GM12891 (cell line): ENCODE measurements at regions not wholly inside any gene's neighbourhood (a gene's known extent, or its start where the extent isn't known, plus 50 kb on each side); places are given as distances from the start of the nearest gene placed in this dataset.

ENCODE experiments used
- DNase-seq: peaks from one replicate; pipeline ENCODE4 v3.0.0; 2011; ENCODE audit warnings: low spot score; ENCODE audit not compliant: insufficient read length
- FAIRE-seq: peaks from 2 replicates; lab custom pipeline; 2011; peaks lifted over from hg19 to GRCh38; lab: Jason Lieb, UNC
- PAX5 ChIP-seq: IDR thresholded peaks from 2 replicates; pipeline ENCODE4 v1.6.1; 2011; ENCODE audit warnings: low read length, moderate library complexity, mild to moderate bottlenecking; ENCODE audit not compliant: insufficient read depth, severe bottlenecking
- POLR2A ChIP-seq: IDR thresholded peaks from 2 replicates; pipeline ENCODE4 v1.6.1; 2011; ENCODE audit warnings: low read depth, low read length, control low read depth
- POLR2AphosphoS5 ChIP-seq: IDR thresholded peaks from 2 replicates; pipeline ENCODE4 v1.6.1; 2011; ENCODE audit warnings: low read depth, low read length, control low read depth
- POU2F2 ChIP-seq: IDR thresholded peaks from 2 replicates; pipeline ENCODE4 v1.6.1; 2011; ENCODE audit warnings: low read depth, mild to moderate bottlenecking, control low read depth, low read length, moderate library complexity
- SPI1 ChIP-seq: IDR thresholded peaks from 2 replicates; pipeline ENCODE4 v1.6.1; 2011; ENCODE audit warnings: low read depth, low read length, control low read depth
- TAF1 ChIP-seq: IDR thresholded peaks from 2 replicates; pipeline ENCODE4 v1.6.1; 2011; ENCODE audit warnings: low read depth, low read length, control low read depth

GRCh38 chr9:106110483-106110882 is 416.1 kb downstream of the TMEM38B start:
- no peak for DNase-seq
- TF ChIP-seq POLR2A (no peak), POU2F2 (no peak), SPI1 (no peak), TAF1 (no peak), PAX5 (no peak), POLR2AphosphoS5 (no peak)
- no peak for FAIRE-seq

DNA sequence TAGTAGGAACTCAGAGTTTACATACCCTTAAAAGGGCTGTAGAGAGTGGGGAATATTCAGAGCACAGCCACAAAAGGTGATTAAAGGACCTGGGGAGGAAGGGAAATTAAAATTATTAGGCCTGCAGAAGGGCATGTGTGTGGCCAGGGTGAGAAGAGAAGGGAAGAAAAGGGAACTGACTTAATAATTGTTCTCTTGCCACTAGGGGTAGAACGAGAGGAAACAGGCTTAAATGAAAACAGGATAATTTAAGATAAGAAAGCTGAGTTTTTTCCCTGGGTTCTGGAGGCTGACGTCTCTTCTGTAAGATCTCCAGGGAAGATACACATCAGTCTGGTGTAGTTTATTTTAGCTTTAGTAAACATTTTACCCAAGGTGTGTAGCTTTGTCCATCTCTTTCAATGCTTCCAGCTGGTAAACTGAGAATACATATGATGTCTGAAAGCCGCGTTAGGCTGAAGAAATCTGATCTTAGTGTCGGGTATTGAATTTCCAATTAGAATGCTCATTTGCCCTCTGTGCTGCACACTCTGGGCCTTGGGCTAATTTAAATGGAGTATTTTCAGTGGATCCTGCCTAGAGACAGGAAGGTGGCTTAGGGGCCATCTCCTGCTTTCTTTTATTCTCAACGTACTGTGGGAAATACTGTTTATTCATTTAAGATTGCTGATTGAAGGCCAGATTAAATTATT is 416.8 kb downstream of the TMEM38B start:
- TF ChIP-seq POLR2A, result no peak
- TF ChIP-seq POU2F2, result no peak
- TF ChIP-seq PAX5, result no peak
- TF ChIP-seq SPI1, result no peak
- no peak for TF ChIP-seq TAF1
- TF ChIP-seq POLR2AphosphoS5, result no peak
- FAIRE-seq (no peak), DNase-seq (no peak)

GRCh38 chr9:106112935-106113334 is 418.6 kb downstream of the TMEM38B start:
- TF ChIP-seq POLR2A (no peak), POLR2AphosphoS5 (no peak), TAF1 (no peak), PAX5 (no peak), SPI1 (no peak), POU2F2 (no peak)
- no peak for DNase-seq
- no peak for FAIRE-seq

- no peak for FAIRE-seq
- TF ChIP-seq SPI1 (no peak), POU2F2 (no peak), PAX5 (no peak), POLR2A (no peak)
These were observed 424.8 kb downstream of the TMEM38B start for GRCh38 chr9:106119176-106119575.

GRCh38 chr9:106120071-106120470 is 425.7 kb downstream of the TMEM38B start:
- TF ChIP-seq POU2F2 (no peak), SPI1 (no peak), TAF1 (no peak), POLR2AphosphoS5 (no peak)
- DNase-seq (no peak), FAIRE-seq (no peak)

More at GRCh38 chr9:106119176-106119575, 424.8 kb downstream of the TMEM38B start:
- DNase-seq, result no peak

DNA sequence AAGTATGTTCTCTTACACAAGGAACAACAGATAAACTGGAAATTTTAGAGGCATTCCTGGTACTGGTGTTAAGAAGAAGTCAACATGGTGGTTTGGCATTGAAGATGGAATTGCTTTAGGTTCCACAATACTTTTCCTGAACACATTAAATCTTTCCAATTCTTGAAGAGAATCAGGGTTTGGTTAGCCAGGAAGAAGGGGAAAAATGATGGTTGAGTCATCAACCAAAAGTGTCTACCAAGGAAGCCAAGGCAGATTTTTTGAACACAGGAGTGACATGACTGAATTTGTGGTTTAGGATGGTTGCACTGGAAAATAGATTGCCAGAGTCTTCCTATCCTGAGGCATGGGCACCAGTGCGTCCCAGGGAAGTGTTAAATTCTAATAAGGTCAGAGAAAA is 433.4 kb downstream of the TMEM38B start:
- FAIRE-seq, result no peak

GRCh38 chr9:106130374-106130773 is 436.0 kb downstream of the TMEM38B start:
- DNase-seq (no peak), FAIRE-seq (no peak)
- TF ChIP-seq PAX5, result no peak
- TF ChIP-seq POLR2AphosphoS5, result no peak

More for the DNA sequence above, 433.4 kb downstream of the TMEM38B start:
- TF ChIP-seq PAX5, result no peak
- TF ChIP-seq TAF1, result no peak
- TF ChIP-seq POLR2AphosphoS5, result no peak
- no peak for TF ChIP-seq SPI1
- no peak for TF ChIP-seq POU2F2
- no peak for TF ChIP-seq POLR2A
- no peak for DNase-seq

DNA sequence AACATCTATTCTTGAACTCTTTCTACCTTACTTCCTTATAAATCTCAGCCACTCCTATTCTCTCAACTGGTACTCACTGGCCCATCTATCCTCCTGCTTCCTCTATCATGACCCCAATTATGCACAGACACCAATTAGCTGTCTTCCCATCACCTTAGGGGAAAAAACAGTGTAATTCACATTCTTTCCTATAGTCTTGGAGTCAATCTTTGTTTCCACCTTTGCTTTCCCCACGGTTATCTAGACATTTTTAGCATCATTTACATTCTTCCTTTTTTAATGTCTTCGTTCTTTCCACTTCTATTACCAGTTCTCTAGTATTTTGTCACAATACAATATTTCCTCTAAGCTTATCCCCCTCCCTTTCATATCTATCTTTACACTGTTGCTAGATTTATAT is 449.4 kb downstream of the TMEM38B start:
- DNase-seq, result no peak
- no peak for FAIRE-seq
- TF ChIP-seq SPI1, result no peak
- TF ChIP-seq POU2F2, result no peak
- TF ChIP-seq PAX5, result no peak
- TF ChIP-seq POLR2A, result no peak
- TF ChIP-seq TAF1, result no peak
- no peak for TF ChIP-seq POLR2AphosphoS5

- DNase-seq (no peak), FAIRE-seq (no peak)
- TF ChIP-seq POU2F2 (no peak), POLR2A (no peak), POLR2AphosphoS5 (no peak), SPI1 (no peak), PAX5 (no peak), TAF1 (no peak)
These were observed 451.9 kb downstream of the TMEM38B start for GRCh38 chr9:106146066-106146840.

- FAIRE-seq (no peak), DNase-seq (no peak)
- TF ChIP-seq POU2F2 (no peak), POLR2AphosphoS5 (no peak), PAX5 (no peak), SPI1 (no peak), TAF1 (no peak), POLR2A (no peak)
These were observed 452.5 kb downstream of the TMEM38B start for GRCh38 chr9:106146886-106147285.
